ENCODE measurements at regions not wholly inside any gene's neighbourhood (a gene's known extent, or its start where the extent isn't known, plus 50 kb on each side); places are given as distances from the start of the nearest gene placed in this dataset.

GRCh38 chr17:33862772-33863602 lies 392.1 kb upstream of the CCL2 start:
- no peaks in the 10 kb centered on the region for H3K36me3 ChIP-seq
- no peak for DNase-seq
- no peak overlapping the region for H3K4me3 ChIP-seq
- no peak overlapping the region for H3K27ac ChIP-seq
- H3K9me3 ChIP-seq, result no peaks in the 10 kb centered on the region
- intact Hi-C loops (cut with DNase I), result no loop called here
- TF ChIP-seq CTCF (IDR thresholded peaks at IDR 0.05), result no peak
- H3K27me3 ChIP-seq, result no peaks in the 10 kb centered on the region
- H3K4me1 ChIP-seq, result no peaks in the 10 kb centered on the region
- ATAC-seq, result no peak

- no peak for TF ChIP-seq CTCF (IDR thresholded peaks at IDR 0.05)
- DNase-seq, result no peak
Measured at GRCh38 chr17:33864758-33865229, 390.3 kb upstream of the CCL2 start.

GRCh38 chr17:33868899-33869298 lies 386.2 kb upstream of the CCL2 start:
- Histone ChIP-seq H3K4me3 (no peak overlapping the region), H3K27me3 (no peaks in the 10 kb centered on the region), H3K36me3 (no peaks in the 10 kb centered on the region), H3K9me3 (no peaks in the 10 kb centered on the region), H3K4me1 (no peaks in the 10 kb centered on the region), H3K27ac (no peak overlapping the region)
- no peak for ATAC-seq
- TF ChIP-seq CTCF (IDR thresholded peaks at IDR 0.05), result no peak
- intact Hi-C loops (cut with DNase I), result no loop called here
- no peak for DNase-seq

More at GRCh38 chr17:33864758-33865229, 390.3 kb upstream of the CCL2 start:
- Histone ChIP-seq H3K9me3 (no peaks in the 10 kb centered on the region), H3K4me3 (no peak overlapping the region), H3K4me1 (no peaks in the 10 kb centered on the region), H3K27me3 (no peaks in the 10 kb centered on the region), H3K27ac (no peak overlapping the region), H3K36me3 (no peaks in the 10 kb centered on the region)
- intact Hi-C loops (cut with DNase I), result no loop called here
- no peak for ATAC-seq

- Histone ChIP-seq H3K4me1 (no peaks in the 10 kb centered on the region), H3K4me3 (no peak overlapping the region), H3K27ac (no peak overlapping the region), H3K36me3 (no peaks in the 10 kb centered on the region), H3K9me3 (no peaks in the 10 kb centered on the region), H3K27me3 (no peaks in the 10 kb centered on the region)
- TF ChIP-seq CTCF (IDR thresholded peaks at IDR 0.05), result no peak
- DNase-seq, result no peak
- intact Hi-C loops (cut with DNase I), result no loop called here
- no peak for ATAC-seq
Measured at GRCh38 chr17:33870936-33871335, 384.1 kb upstream of the CCL2 start.

- no peak for TF ChIP-seq CTCF (IDR thresholded peaks at IDR 0.05)
- ATAC-seq, result no peak
- intact Hi-C loops (cut with DNase I), result no loop called here
Measured at GRCh38 chr17:33871720-33872540, 383.2 kb upstream of the CCL2 start.

More at GRCh38 chr17:33871720-33872540, 383.2 kb upstream of the CCL2 start:
- H3K27me3 ChIP-seq, result no peaks in the 10 kb centered on the region
- no peaks in the 10 kb centered on the region for H3K36me3 ChIP-seq
- no peak overlapping the region for H3K27ac ChIP-seq
- no peak overlapping the region for H3K4me3 ChIP-seq
- H3K4me1 ChIP-seq, result no peaks in the 10 kb centered on the region
- H3K9me3 ChIP-seq, result no peaks in the 10 kb centered on the region
- no peak for DNase-seq

Data from upper lobe of right lung (tissue), 1 donor.